ENCODE measurements at regions not wholly inside any gene's neighbourhood (a gene's known extent, or its start where the extent isn't known, plus 50 kb on each side); places are given as distances from the start of the nearest gene placed in this dataset.

DNA sequence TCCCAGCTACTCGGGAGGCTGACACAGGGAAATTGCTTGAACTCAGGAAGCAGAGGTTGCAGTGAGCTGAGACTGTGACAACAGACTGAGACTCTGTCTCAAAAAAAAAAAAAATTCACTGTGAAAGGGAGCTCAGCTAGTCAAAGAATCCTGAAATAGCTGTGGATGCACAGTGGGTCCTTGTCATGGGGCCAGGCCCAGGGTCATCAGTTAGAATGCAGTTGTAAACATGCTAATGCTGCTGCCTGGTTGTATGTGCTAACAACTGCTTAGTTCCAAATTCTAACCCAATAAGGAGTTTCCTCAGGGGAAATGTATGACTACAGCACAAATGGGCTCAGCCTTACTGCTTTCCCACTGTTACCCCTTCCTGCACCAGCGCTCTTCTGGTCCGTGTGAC is 84.0 kb downstream of the PALM2AKAP2 start:
- no peak for TF ChIP-seq CTCF (IDR thresholded peaks at IDR 0.05; ENCODE audit: unreplicated experiment)
- Mint-ChIP-seq H3K4me3 (ENCODE audit: unreplicated experiment) (no peak overlapping the region), H3K36me3 (ENCODE audit: low read depth, unreplicated experiment) (no peaks in the 10 kb centered on the region), H3K4me1 (ENCODE audit: unreplicated experiment) (no peaks in the 10 kb centered on the region), H3K27ac (ENCODE audit: unreplicated experiment) (no peak overlapping the region), H3K27me3 (ENCODE audit: unreplicated experiment) (no peaks in the 10 kb centered on the region), H3K9me3 (ENCODE audit: unreplicated experiment) (no peaks in the 10 kb centered on the region)
- no peak for DNase-seq (ENCODE audit: low spot score)

DNA sequence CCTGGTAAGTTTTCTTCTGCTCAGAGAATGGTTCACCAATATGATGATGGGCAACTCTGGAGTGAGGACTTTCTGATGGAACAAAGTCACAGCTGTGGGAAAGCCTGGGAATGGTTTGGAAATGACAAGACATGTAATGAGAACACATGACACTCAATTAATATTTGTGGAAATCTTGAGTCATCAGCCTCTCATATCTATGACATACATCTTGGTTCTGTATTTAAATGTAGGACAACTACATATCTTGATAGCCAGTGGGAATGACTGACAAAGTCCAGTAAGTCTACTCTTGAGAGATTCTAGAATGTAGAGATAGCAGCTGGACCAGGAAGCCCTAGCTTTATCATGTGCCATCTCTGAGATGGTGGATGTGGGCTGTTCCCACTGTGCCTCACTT is 85.5 kb downstream of the PALM2AKAP2 start:
- Mint-ChIP-seq H3K4me1 (ENCODE audit: unreplicated experiment) (no peaks in the 10 kb centered on the region), H3K9me3 (ENCODE audit: unreplicated experiment) (no peaks in the 10 kb centered on the region), H3K27ac (ENCODE audit: unreplicated experiment) (no peak overlapping the region), H3K36me3 (ENCODE audit: low read depth, unreplicated experiment) (no peaks in the 10 kb centered on the region), H3K4me3 (ENCODE audit: unreplicated experiment) (no peak overlapping the region), H3K27me3 (ENCODE audit: unreplicated experiment) (no peaks in the 10 kb centered on the region)
- DNase-seq (ENCODE audit: low spot score), result no peak
- TF ChIP-seq CTCF (IDR thresholded peaks at IDR 0.05; ENCODE audit: unreplicated experiment), result no peak

- no peak overlapping the region for H3K27ac Mint-ChIP-seq (ENCODE audit: unreplicated experiment)
- TF ChIP-seq CTCF (IDR thresholded peaks at IDR 0.05; ENCODE audit: unreplicated experiment), result no peak
- H3K9me3 Mint-ChIP-seq (ENCODE audit: unreplicated experiment), result no peaks in the 10 kb centered on the region
- H3K27me3 Mint-ChIP-seq (ENCODE audit: unreplicated experiment), result no peaks in the 10 kb centered on the region
- no peak overlapping the region for H3K4me3 Mint-ChIP-seq (ENCODE audit: unreplicated experiment)
- no peak for DNase-seq (ENCODE audit: low spot score)
- no peaks in the 10 kb centered on the region for H3K36me3 Mint-ChIP-seq (ENCODE audit: low read depth, unreplicated experiment)
- H3K4me1 Mint-ChIP-seq (ENCODE audit: unreplicated experiment), result no peaks in the 10 kb centered on the region
These were observed 88.2 kb downstream of the PALM2AKAP2 start for GRCh38 chr9:109868207-109868606.

DNA sequence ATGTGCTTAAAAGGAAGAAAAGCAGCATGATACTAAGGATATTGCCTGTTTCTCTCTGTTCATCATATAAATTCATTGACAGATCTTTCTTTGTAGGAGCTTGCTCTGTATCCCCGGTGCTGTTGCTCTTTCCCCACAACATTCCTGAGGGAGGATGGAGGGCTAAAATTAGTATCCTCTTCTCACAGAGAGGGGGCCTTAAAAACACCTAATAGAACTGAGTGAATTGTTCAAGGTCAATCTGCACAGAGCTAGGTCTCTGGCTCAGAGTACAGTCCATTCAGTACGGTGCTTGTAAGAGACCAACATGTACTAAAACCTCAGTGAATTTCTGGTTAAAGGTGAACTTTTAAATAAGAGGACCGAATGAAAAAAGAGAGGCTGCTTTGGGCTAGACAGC is 88.7 kb downstream of the PALM2AKAP2 start:
- DNase-seq (ENCODE audit: low spot score), result no peak
- no peaks in the 10 kb centered on the region for H3K4me1 Mint-ChIP-seq (ENCODE audit: unreplicated experiment)
- no peak overlapping the region for H3K27ac Mint-ChIP-seq (ENCODE audit: unreplicated experiment)
- H3K9me3 Mint-ChIP-seq (ENCODE audit: unreplicated experiment), result no peaks in the 10 kb centered on the region
- no peak overlapping the region for H3K4me3 Mint-ChIP-seq (ENCODE audit: unreplicated experiment)
- H3K27me3 Mint-ChIP-seq (ENCODE audit: unreplicated experiment), result no peaks in the 10 kb centered on the region
- TF ChIP-seq CTCF (IDR thresholded peaks at IDR 0.05; ENCODE audit: unreplicated experiment), result no peak
- no peaks in the 10 kb centered on the region for H3K36me3 Mint-ChIP-seq (ENCODE audit: low read depth, unreplicated experiment)

DNA sequence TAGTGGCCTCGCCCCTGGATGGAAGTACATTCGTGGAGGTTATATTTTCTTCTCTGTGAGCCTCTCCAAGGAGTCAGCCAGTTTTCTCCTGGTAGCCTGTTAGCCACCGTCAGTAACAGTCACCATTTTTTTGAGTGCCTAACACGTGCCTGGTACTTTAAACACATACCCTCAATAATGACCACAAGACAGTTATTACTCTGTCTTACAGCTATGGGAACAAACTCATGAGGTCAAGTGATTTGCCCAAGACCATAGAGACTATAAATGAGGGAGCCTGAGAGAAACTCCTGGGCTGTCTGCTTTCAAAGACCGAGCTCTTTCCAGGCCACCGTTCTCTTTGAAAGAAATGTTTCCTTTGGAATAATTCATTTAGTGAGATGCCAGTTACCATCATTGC is 90.4 kb downstream of the PALM2AKAP2 start:
- Mint-ChIP-seq H3K4me3 (ENCODE audit: unreplicated experiment) (no peak overlapping the region), H3K9me3 (ENCODE audit: unreplicated experiment) (no peaks in the 10 kb centered on the region), H3K36me3 (ENCODE audit: low read depth, unreplicated experiment) (no peaks in the 10 kb centered on the region), H3K27ac (ENCODE audit: unreplicated experiment) (no peak overlapping the region), H3K27me3 (ENCODE audit: unreplicated experiment) (no peaks in the 10 kb centered on the region), H3K4me1 (ENCODE audit: unreplicated experiment) (no peaks in the 10 kb centered on the region)
- TF ChIP-seq CTCF (IDR thresholded peaks at IDR 0.05; ENCODE audit: unreplicated experiment), result no peak
- no peak for DNase-seq (ENCODE audit: low spot score)
